AG04449 (cell line): ENCODE measurements at regions not wholly inside any gene's neighbourhood (a gene's known extent, or its start where the extent isn't known, plus 50 kb on each side); places are given as distances from the start of the nearest gene placed in this dataset.

Experiments used
- CTCF ChIA-PET: fragments of 350-600 bp; formaldehyde crosslinking; extraction: SDS; loops from one replicate; lab custom pipeline; 2021; ENCODE audit warnings: antibody characterized with exemption; lab: Yijun Ruan, JAX
- POLR2A ChIA-PET: fragments of 400-600, 350-600 bp; formaldehyde crosslinking; extraction: SDS; loops from one replicate; lab custom pipeline; 2020; ENCODE audit warnings: antibody characterized with exemption, inconsistent platforms; lab: Yijun Ruan, JAX
- DNase-seq: peaks from one replicate; pipeline ENCODE4 v3.0.0-alpha.2; 2010; ENCODE audit warnings: low read depth, low spot score
- H3K4me3 ChIP-seq: 2 replicates; pipeline ENCODE4 v1.5.1; 2011; ENCODE audit warnings: low read depth, mild to moderate bottlenecking, control low read depth, low read length
- TF ChIP-seq, protein P1 (sequence below): IDR thresholded peaks from one replicate; pipeline ENCODE4 v1.5.1; 2011; ENCODE audit warnings: mild to moderate bottlenecking, moderate library complexity, low read length, control low read depth, inconsistent platforms; ENCODE audit not compliant: insufficient read depth; ENCODE audit errors: missing control alignments

- peak; percentile 1 for DNase-seq
- POLR2A ChIA-PET = no interaction called here
- CTCF ChIA-PET = no interaction called here
- TF ChIP-seq, protein P1, sequence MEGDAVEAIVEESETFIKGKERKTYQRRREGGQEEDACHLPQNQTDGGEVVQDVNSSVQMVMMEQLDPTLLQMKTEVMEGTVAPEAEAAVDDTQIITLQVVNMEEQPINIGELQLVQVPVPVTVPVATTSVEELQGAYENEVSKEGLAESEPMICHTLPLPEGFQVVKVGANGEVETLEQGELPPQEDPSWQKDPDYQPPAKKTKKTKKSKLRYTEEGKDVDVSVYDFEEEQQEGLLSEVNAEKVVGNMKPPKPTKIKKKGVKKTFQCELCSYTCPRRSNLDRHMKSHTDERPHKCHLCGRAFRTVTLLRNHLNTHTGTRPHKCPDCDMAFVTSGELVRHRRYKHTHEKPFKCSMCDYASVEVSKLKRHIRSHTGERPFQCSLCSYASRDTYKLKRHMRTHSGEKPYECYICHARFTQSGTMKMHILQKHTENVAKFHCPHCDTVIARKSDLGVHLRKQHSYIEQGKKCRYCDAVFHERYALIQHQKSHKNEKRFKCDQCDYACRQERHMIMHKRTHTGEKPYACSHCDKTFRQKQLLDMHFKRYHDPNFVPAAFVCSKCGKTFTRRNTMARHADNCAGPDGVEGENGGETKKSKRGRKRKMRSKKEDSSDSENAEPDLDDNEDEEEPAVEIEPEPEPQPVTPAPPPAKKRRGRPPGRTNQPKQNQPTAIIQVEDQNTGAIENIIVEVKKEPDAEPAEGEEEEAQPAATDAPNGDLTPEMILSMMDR = no peak
- H3K4me3 ChIP-seq = no peak overlapping the region
Measured at GRCh38 chr14:71467361-71467811, 464.8 kb upstream of the RGS6 start.

DNA sequence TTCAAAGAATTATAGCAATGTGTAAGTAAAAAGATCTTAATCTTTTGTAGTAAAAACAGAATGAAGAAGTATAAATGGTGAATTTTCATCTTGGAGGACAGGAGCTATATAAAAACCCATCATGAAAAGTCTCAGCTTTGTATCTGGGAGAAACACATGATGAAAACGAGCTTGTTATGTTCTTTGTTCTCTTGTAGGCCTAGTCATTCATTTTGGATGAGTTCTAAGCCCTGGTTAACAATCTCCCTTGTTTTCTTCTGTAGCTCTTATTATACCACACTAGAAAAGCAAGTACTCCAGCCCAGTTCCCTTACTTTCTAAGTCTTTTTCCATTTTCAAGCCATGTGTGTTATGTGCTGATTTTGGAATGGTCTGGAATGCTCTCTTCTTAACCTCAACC, 463.5 kb upstream of the RGS6 start:
- TF ChIP-seq, protein P1 = no peak
- POLR2A ChIA-PET = no interaction called here
- no peak overlapping the region for H3K4me3 ChIP-seq
- DNase-seq = no peak
- CTCF ChIA-PET = interaction anchor here (1.0 kb wide), 1 partner anchor 14 kb away, joined by 3 read pairs; no protein-coding TSS in a partner anchor

DNA sequence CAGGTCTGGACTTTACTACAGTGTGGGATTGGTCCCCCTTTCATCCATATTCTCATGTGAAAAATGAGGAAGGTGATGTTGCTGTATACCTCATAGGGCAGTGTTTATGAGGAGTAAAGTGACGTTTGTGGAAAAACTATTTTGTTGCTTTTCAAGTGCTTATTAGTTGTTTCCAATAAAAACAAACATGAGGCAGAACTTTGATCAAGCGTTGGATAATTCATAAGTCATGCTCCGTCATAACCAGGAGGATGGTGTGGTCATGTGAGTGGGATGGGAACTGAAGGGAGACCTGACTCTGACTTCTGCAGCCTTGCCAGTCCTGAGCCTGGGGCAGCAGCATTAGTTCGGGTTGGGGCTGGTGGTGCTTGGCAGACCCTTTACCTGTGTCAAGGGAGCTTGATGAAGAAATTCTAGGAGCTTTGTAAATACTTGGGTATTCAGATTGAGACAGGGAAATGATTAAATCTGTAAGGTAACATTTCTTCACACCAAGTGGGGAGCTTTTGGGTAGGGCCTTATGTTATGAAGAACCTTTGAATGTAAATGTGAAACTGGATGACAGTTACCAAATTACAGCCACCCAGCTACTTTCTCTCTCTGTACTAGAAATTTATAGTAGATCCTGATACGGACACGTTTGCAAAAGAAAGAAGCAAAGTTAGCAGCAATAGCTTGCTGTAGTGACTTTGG, 462.4 kb upstream of the RGS6 start:
- TF ChIP-seq, protein P1 = no peak
- POLR2A ChIA-PET = no interaction called here
- DNase-seq = no peak
- CTCF ChIA-PET = no interaction called here
- H3K4me3 ChIP-seq = no peak overlapping the region

DNA sequence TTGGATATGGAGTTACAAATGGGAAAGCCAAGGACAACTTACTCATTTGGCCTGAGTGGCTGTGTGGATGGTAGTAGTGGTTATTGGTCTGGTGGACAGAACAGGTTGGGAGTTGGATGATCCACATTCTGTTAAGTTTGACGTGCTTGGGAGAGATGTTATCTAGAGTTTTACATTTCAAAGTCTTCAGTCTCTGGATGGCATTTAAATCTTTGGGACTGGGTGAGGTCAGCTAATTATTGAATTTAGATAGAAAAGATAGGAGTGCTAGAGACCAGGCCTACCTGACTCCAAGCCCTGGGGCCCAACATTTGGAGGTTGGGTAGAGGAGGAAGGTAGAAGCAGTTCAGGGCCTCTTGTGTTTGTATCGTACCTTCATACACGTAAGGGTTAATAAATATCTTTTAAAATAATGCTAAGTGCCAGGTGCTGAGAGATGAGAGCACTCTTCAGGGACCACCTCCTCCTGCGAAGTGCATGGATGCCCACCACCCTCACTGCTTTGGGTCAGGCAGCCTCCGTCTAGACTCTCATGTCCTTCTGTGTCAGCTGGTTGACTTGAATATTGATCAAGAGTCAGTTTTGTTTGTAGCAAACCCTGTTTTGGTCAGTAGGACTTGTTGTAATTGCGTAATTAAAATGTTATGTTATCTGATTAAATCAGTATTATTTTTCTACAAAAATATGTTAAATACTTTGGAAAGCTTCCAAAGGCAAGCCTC, 460.4 kb upstream of the RGS6 start:
- TF ChIP-seq, protein P1 = no peak
- DNase-seq = peak; percentile 1
- CTCF ChIA-PET = no interaction called here
- POLR2A ChIA-PET = no interaction called here
- H3K4me3 ChIP-seq = no peak overlapping the region

DNA sequence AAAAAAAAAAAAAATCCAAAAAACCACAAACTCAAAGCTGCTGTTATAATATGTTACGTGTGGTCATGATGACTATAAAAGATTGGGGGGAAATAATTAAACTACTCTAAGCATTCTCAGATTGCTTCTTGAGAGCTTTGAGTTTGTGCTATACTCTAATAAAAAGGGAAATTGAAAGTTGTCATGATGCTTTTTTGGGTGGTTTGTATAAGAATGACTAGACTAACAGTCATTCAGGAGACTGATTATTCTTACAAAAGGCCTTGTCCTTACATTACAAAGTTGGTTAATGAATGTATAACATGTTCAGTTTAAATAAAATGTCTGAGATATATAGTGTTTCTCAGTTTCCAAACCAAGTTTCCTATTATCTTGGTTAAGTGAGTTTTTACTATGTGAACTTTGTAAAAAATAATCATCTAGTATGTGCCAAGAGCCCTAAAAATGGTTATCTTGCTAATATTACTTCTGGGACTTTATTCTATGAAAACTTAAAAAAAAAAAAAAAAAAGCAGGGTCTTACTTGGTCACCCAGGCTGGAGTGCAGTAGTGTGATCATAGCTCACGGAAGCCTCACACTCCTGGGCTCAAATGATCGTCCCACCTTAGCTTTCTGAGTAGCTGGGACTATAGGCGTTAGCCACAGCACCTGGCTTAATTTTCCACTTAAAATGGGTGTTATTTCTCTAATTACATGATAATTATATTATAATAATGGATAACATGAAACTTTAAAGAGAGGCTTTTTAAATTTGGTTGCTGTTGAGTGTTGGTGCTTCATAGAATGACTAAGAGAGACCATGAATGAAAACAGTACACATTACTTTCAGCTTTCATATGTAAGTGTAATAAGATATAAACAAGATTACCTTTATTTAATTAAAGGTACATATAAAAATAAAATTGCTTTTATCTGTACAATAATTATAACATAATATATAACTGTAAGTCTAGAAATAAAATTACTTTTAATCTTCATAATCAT, 459.6 kb upstream of the RGS6 start:
- TF ChIP-seq, protein P1 = no peak
- H3K4me3 ChIP-seq = no peak overlapping the region
- DNase-seq = no peak
- POLR2A ChIA-PET = no interaction called here
- CTCF ChIA-PET = no interaction called here

DNA sequence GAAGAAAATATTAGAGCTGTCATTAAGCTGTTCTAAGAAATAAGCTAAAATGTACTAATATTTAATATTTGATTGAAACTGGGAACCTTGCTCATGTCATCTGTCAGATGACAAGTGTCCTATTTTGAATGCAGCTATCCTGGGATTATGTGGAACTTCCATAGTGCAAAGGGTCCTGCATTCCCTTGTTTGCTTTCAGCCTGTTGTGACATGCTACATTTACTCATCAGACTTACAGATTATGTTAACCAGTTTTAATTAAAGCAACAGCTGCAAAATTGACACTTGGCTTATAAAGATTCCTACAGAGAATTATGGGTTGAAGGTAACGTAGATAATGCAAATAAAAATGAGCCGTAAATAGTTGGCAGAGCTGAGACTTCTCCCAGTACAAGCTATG, 458.4 kb upstream of the RGS6 start:
- no peak for DNase-seq
- no peak overlapping the region for H3K4me3 ChIP-seq
- ChIA-PET POLR2A (no interaction called here), CTCF (interaction anchor here (0.9 to 1.0 kb wide), 2 partner anchors 152 to 279 kb away, joined by 3 to 4 read pairs; no protein-coding TSS in a partner anchor)
- TF ChIP-seq, protein P1 = no peak
